GM06990 (cell line): ENCODE measurements at regions not wholly inside any gene's neighbourhood (a gene's known extent, or its start where the extent isn't known, plus 50 kb on each side); places are given as distances from the start of the nearest gene placed in this dataset.

Source experiments
- DNase-seq: peaks from one replicate; pipeline ENCODE4 v3.0.0-alpha.2; 2011; ENCODE audit not compliant: insufficient read length; ENCODE audit errors: extremely low read depth
- H3K27me3 ChIP-seq: replicated peaks from 2 replicates; pipeline ENCODE4 v1.6.0; 2011; ENCODE audit warnings: low read length; ENCODE audit not compliant: control insufficient read depth, insufficient read depth
- H3K36me3 ChIP-seq: 2 replicates; pipeline ENCODE4 v1.5.1; 2011; ENCODE audit warnings: low read length; ENCODE audit not compliant: control insufficient read depth, insufficient read depth
- H3K4me3 ChIP-seq: replicated peaks from 2 replicates; pipeline ENCODE4 v1.5.1; 2011; ENCODE audit warnings: low read depth, mild to moderate bottlenecking, control low read depth, low read length
- TF ChIP-seq, protein P1 (sequence below): IDR thresholded peaks from 2 replicates; pipeline ENCODE4 v1.5.1; 2011; ENCODE audit warnings: low read length, control low read depth, mild to moderate bottlenecking, inconsistent platforms; ENCODE audit not compliant: insufficient read depth, poor library complexity, severe bottlenecking

DNA sequence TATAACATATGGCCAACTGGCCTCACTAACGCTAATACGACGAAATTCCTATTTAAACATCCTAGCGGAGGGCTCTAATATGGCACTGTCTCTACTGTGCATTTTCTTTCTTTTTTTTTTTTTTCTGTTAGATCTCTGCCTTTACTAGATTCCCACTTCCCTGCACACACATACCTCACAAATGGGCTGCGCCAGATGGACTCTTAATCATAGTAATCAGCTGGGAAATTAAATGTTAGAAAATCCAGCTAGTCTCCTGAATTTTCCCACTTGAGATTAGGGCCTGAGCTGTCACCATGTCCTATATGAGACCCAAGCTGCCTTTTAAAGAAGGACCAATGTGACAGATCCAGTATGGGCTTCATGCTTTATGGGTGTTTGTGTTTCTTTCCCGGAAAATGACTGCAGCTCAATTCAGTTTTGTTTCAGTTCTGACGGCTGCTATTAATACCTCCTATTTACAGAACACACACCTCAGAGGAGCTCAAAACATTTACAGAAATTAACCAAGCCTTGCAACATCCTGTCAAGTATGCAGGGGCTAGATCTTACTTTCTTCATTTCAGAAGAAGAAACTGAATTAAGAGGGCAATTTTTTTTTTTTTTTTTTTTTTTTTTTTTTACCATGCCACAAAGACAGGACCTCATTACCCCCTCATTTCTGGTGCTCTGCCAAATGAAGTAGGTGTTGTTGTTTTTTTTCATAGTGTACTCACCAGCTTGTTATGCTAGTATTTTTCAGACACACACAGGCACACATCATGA lies 49.8 kb upstream of the BLID start:
- Histone ChIP-seq H3K4me3 (no peak overlapping the region), H3K36me3 (no peaks in the 10 kb centered on the region), H3K27me3 (no peaks in the 10 kb centered on the region)
- TF ChIP-seq, protein P1, sequence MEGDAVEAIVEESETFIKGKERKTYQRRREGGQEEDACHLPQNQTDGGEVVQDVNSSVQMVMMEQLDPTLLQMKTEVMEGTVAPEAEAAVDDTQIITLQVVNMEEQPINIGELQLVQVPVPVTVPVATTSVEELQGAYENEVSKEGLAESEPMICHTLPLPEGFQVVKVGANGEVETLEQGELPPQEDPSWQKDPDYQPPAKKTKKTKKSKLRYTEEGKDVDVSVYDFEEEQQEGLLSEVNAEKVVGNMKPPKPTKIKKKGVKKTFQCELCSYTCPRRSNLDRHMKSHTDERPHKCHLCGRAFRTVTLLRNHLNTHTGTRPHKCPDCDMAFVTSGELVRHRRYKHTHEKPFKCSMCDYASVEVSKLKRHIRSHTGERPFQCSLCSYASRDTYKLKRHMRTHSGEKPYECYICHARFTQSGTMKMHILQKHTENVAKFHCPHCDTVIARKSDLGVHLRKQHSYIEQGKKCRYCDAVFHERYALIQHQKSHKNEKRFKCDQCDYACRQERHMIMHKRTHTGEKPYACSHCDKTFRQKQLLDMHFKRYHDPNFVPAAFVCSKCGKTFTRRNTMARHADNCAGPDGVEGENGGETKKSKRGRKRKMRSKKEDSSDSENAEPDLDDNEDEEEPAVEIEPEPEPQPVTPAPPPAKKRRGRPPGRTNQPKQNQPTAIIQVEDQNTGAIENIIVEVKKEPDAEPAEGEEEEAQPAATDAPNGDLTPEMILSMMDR = no peak
- DNase-seq = no peak
